Esophagus (tissue), 2 donors: ENCODE measurements at regions not wholly inside any gene's neighbourhood (a gene's known extent, or its start where the extent isn't known, plus 50 kb on each side); places are given as distances from the start of the nearest gene placed in this dataset.

Experiments
- H3K27ac ChIP-seq, 2 donors: one replicate each; pipeline ENCODE4 v1.5.1; 2013; ENCODE audit warnings: low read depth in 2 of 2, mild to moderate bottlenecking in 2 of 2, inconsistent platforms in 1 of 2, low read length in 1 of 2, moderate library complexity in 1 of 2
- H3K27me3 ChIP-seq, 2 donors: one replicate each; pipeline ENCODE4 v1.6.1; 2013; ENCODE audit warnings: low read length in 2 of 2, control low read depth in 1 of 2, mild to moderate bottlenecking in 1 of 2; ENCODE audit not compliant: insufficient read depth in 2 of 2, control insufficient read depth in 1 of 2
- H3K36me3 ChIP-seq, 2 donors: one replicate each; pipeline ENCODE4 v1.6.1; 2013; ENCODE audit warnings: low read length in 1 of 2; ENCODE audit not compliant: control insufficient read depth in 2 of 2, insufficient read depth in 2 of 2
- H3K4me1 ChIP-seq, 2 donors: one replicate each; pipeline ENCODE4 v1.6.1; 2013; ENCODE audit warnings: low read length in 1 of 2; ENCODE audit not compliant: control insufficient read depth in 2 of 2, insufficient read depth in 2 of 2
- H3K4me3 ChIP-seq, 2 donors: one replicate each; pipeline ENCODE4 v1.5.1; 2013; ENCODE audit warnings: low read length in 2 of 2, mild to moderate bottlenecking in 2 of 2, low read depth in 1 of 2, moderate library complexity in 1 of 2
- H3K9me3 ChIP-seq, 2 donors: one replicate each; pipeline ENCODE4 v1.6.1; 2013; ENCODE audit warnings: mild to moderate bottlenecking in 2 of 2, low read depth in 1 of 2, low read length in 1 of 2, moderate library complexity in 1 of 2; ENCODE audit not compliant: control insufficient read depth in 2 of 2, insufficient read depth in 1 of 2
- WGBS, 2 donors: extraction: QIAGEN DNeasy Blood & Tissue Kit; methylation state at CpG; one replicate each; pipeline ENCODE4 v1.1.7; 2013; 5-methylcytosine and 5-hydroxymethylcytosine counted together
- donor health status: healthy with polysubstance abuse.
- donor health status: Bipolar disorder and iron deficiency.

DNA sequence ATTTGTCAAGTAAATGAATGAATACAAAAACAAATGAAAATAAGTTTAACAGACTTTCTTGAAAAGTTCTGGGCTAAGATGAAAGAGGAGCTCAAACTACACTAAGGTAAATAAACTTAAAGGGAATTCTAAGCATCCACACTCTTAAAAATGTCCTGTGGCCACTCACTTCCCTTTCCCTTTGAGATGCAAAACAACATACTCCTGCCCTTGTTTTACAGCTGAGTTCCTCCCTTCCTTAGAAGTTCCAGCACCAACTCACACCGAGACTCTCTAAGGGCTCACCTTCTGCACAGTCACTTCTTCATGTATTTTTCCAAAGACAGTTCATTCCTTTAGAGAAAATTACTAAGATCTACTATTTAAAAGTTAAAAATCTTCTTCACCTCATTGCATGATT, 123.3 kb upstream of the CMC1 start:
- Histone ChIP-seq H3K4me3 (no peak overlapping the region), H3K27me3 (no peaks in the 10 kb centered on the region), H3K36me3 (no peaks in the 10 kb centered on the region), H3K9me3 (no peaks in the 10 kb centered on the region), H3K27ac (no peak overlapping the region), H3K4me1 (no peaks in the 10 kb centered on the region)
- 56 to 69% methylated on average over 1 of the region's 1 CpG for WGBS, 2 donors

DNA sequence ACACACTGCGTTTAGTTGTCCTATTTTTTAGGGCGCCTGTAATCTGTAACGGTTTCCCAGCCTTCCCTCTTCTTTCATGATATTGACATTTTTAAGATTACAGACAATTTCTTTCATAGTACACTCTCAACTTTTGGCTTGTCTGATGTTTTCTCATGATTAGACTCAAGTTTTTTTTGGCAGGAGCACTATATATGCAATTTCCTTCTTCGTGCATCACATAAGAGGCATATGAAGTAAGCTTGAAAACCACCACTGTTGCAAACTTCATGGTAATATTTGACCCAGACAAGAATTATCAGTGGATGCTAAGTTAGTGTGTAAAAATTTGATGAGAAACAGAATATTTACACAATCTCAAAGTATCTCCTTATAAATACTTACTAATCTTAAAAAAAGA, 119.2 kb upstream of the CMC1 start:
- no peak overlapping the region for H3K27ac ChIP-seq
- no peaks in the 10 kb centered on the region for H3K9me3 ChIP-seq

DNA sequence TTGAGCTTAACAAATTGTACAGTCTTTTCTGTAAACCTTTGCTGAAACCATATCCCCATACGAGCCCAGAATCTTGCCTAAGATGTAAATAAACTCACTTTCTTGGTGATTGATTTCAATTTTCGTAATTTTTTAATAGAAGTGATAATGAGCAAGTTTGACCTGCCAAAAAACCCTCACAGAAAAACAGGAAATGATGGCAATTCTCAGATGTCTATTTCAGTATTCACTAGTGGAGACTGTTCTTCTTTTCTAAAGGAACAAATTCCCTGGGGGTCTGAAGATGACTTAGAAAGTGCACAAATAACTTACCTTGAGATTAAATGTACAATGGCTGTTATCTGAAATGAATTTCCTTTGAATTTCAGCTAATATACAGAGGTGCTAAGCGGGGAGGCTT, 116.5 kb upstream of the CMC1 start:
- Histone ChIP-seq H3K27me3 (no peaks in the 10 kb centered on the region), H3K4me1 (no peaks in the 10 kb centered on the region), H3K36me3 (no peaks in the 10 kb centered on the region), H3K27ac (no peak overlapping the region), H3K9me3 (no peaks in the 10 kb centered on the region), H3K4me3 (no peak overlapping the region)
- WGBS, 2 donors = 54 to 63% methylated on average over 3 of the region's 3 CpGs

More for the DNA sequence above, 119.2 kb upstream of the CMC1 start:
- Histone ChIP-seq H3K36me3 (no peaks in the 10 kb centered on the region), H3K4me1 (no peaks in the 10 kb centered on the region), H3K27me3 (no peaks in the 10 kb centered on the region), H3K4me3 (no peak overlapping the region)
- WGBS, 2 donors = 80 to 81% methylated on average over 4 of the region's 4 CpGs

DNA sequence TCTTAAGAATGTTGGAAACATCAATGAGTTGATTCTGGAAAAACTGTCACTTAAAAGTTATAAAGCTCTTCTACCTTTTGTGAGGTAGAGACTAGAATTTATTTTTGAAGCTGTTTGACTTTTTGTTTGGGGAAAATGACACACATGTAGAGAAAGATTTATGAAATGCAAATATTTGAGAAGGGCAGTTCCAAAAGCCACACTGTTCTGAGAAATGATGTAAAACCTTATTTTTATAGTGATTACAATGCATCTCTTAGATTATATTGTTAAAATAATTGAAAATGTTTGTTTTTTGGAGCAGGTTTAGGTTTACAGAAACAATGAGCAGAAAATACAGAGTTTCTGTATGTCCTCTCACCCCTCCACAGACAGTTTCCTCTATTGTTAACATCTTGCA, 116.1 kb upstream of the CMC1 start:
- H3K27ac ChIP-seq = no peak overlapping the region
- H3K36me3 ChIP-seq = no peaks in the 10 kb centered on the region
- no peaks in the 10 kb centered on the region for H3K9me3 ChIP-seq
- no peak overlapping the region for H3K4me3 ChIP-seq
- H3K4me1 ChIP-seq = no peaks in the 10 kb centered on the region
- H3K27me3 ChIP-seq = no peaks in the 10 kb centered on the region

DNA sequence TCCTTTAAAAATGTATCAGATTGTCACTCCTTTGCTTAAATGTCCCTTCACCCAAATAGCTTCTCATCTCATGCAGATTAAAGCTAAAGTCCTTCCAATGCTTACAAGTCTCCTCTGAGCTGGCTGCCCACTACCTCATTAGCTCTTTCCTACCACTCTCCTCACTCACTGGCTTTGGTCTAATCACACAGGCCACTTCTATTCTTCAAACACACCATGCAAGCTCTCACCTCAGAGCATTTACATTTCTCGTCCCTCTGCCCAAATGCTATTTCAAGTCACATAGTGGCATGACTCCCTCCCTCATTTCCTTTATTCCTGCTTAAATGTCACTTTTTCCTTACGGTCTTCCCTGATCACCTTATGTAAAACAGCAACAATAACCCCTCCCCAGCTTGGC, 110.6 kb upstream of the CMC1 start:
- WGBS, 2 donors = 82 to 88% methylated on average over 2 of the region's 2 CpGs
- H3K36me3 ChIP-seq = no peaks in the 10 kb centered on the region
- no peaks in the 10 kb centered on the region for H3K4me1 ChIP-seq
- H3K27ac ChIP-seq = no peak overlapping the region
- H3K4me3 ChIP-seq = no peak overlapping the region
- H3K9me3 ChIP-seq = peaks cover 0 to 2% of the 10 kb centered on the region in 2 donors
- no peaks in the 10 kb centered on the region for H3K27me3 ChIP-seq

DNA sequence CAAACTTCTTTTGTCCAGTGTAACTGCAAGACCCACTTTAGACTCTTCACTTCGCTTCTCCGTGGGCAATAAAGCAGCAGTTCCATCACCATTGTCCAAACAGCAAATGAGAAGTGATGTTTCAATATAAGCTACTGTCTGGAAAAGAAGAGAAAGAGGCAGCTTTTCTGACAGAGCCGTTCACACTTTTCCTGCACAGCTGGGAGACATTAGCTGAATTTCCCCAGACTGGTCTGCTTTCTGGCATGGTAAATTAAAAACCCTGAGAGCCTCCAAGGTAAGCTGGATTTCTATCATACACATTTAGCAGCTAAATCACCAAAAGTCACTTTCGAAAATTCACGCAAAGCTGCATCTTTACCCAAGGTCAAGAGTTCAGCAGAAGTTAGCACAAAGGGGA, 108.5 kb upstream of the CMC1 start:
- 72 to 75% methylated on average over 5 of the region's 5 CpGs for WGBS, 2 donors
- H3K9me3 ChIP-seq = peaks cover 0 to 2% of the 10 kb centered on the region in 2 donors

DNA sequence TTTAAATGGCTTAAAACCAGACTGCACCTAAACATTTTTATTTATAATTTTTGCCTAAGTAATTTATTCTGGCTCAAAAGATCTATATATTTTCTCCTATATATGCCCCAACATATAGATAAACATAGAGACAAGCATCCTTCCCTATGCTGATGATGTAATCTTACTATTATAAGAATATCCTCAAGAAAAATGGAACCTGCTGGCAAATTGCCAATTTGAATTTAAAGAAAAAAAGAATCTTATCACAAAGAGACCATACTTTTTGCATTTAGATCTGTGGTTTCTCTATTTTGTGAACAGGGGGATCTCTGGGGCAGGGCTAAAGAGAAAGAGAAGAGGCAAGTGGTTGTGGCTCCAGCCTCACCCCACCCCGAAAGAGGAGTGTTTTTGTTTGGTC, 107.2 kb upstream of the CMC1 start:
- Histone ChIP-seq H3K4me3 (no peak overlapping the region), H3K27ac (no peak overlapping the region), H3K36me3 (no peaks in the 10 kb centered on the region), H3K4me1 (peaks cover 0 to under 1% of the 10 kb centered on the region in 2 donors), H3K9me3 (peaks cover 0 to 2% of the 10 kb centered on the region in 2 donors), H3K27me3 (no peaks in the 10 kb centered on the region)
- WGBS, 2 donors = 86 to 91% methylated on average over 1 of the region's 1 CpG

More for the DNA sequence above, 108.5 kb upstream of the CMC1 start:
- Histone ChIP-seq H3K27me3 (no peaks in the 10 kb centered on the region), H3K4me1 (no peaks in the 10 kb centered on the region), H3K4me3 (no peak overlapping the region), H3K27ac (no peak overlapping the region), H3K36me3 (no peaks in the 10 kb centered on the region)

DNA sequence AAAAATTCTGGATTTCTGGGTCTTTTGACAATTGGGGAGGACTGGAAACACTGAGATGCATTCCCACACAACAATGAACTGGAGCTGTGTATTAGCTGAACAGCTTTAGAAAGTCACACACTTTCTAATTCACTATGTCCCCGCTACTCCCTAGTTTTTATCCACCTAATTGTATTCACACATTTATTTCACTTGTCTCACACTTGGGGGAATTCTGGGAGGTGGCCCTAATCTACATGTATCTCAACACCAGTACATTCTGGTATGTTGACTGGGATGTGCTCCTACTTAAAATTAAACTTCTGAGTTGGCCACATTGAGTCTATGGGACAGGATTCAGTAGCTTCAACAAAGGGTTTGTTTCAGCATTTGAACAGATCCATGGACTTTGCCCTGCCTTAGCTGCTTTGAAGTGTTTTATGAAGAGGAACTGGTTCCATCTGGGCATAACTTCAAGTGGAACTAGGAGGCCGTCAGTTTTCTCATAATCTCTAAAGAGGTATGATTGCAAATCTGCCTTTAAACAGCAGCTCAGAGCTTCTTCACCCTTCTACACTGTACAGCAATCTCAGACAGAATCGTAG, 106.5 kb upstream of the CMC1 start:
- no peak overlapping the region for H3K27ac ChIP-seq
- 64 to 72% methylated on average over 3 of the region's 3 CpGs for WGBS, 2 donors

DNA sequence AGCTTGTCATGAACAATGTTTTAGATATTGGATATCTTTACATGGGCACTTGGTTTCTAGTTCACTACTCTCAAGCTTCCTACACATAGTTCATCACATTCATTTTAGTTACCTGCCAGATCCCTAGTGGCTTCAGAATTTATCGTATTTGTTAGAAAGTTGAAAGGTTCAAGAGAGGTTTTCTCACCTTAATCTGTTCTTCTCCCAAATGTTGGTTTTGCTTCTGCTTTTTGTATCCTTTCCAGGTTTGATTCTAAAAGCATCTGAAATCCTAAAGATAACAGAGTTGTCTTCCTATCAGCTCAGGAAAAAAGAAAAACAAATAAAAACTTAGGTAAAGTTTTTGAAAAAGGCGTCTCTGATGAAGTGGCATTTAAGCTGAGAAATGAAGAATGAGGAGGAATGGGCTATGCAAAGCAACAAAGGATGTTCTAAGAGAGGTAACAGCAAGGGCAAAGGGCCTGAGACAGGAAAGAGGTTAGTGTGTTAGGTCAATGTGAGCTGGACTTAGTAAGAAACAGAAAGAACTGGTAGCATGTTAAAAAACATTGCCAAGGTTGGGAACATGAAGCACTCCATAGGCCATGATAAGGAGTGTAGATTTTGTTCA, 104.7 kb upstream of the CMC1 start:
- H3K9me3 ChIP-seq = peaks cover 0 to 4% of the 10 kb centered on the region in 2 donors
- WGBS, 2 donors = 80 to 88% methylated on average over 2 of the region's 2 CpGs
- H3K27me3 ChIP-seq = no peaks in the 10 kb centered on the region
- H3K4me3 ChIP-seq = no peak overlapping the region
- no peak overlapping the region for H3K27ac ChIP-seq
- H3K36me3 ChIP-seq = no peaks in the 10 kb centered on the region
- H3K4me1 ChIP-seq = peaks cover 0 to 3% of the 10 kb centered on the region in 2 donors

More for the DNA sequence above, 106.5 kb upstream of the CMC1 start:
- Histone ChIP-seq H3K4me3 (no peak overlapping the region), H3K4me1 (peaks cover 0 to 3% of the 10 kb centered on the region in 2 donors), H3K27me3 (no peaks in the 10 kb centered on the region), H3K9me3 (peaks cover 0 to 4% of the 10 kb centered on the region in 2 donors), H3K36me3 (no peaks in the 10 kb centered on the region)

DNA sequence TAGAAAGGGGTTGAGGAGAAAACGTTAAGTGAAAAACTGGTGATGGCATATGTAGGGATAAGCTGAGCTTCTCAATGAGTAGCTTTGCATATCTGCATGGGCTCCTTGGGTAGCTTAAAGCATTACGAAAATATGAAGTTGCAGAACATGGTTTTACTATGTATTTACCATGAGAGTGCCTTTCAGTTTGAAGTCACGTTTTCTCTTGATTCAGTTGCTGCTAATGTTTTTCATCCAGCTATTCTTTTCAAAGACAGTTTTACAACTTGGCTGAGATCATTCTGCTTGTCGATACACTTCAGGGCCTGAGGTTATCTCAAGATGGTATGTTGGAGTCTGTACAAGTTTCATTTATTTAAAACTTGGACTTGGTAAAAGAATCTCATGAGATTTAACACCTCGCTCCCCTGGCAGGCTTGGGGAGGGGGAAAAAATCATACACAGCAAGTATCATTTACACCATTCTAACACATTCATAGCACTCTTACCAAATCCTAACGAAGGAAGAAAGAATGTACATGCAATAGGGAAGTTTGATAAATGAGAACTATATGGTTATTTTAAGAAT, 103.3 kb upstream of the CMC1 start:
- 33 to 40% methylated on average over 6 of the region's 6 CpGs for WGBS, 2 donors
- Histone ChIP-seq H3K9me3 (peaks cover 0 to 2% of the 10 kb centered on the region in 2 donors), H3K27ac (no peak overlapping the region), H3K4me3 (no peak overlapping the region), H3K36me3 (no peaks in the 10 kb centered on the region), H3K4me1 (peaks cover 0 to 3% of the 10 kb centered on the region in 2 donors), H3K27me3 (no peaks in the 10 kb centered on the region)
